ENCODE measurements at regions not wholly inside any gene's neighbourhood (a gene's known extent, or its start where the extent isn't known, plus 50 kb on each side); places are given as distances from the start of the nearest gene placed in this dataset.

GRCh38 chr3:17795280-17795679 lies 52.8 kb upstream of the TBC1D5 start:
- TF ChIP-seq HDGF (IDR thresholded peaks at IDR 0.05; ENCODE audit: borderline replicate concordance) (no peak), L3MBTL2 (conservative IDR thresholded peaks at IDR 0.05) (no peak)
- DNase-seq (ENCODE audit: extremely low spot score) = no peak
- ChIA-PET CTCF (no interaction called here), POLR2A (no interaction called here)

- TF ChIP-seq FOXM1 (IDR thresholded peaks at IDR 0.05; ENCODE audit: borderline replicate concordance) = no peak
- no peak for TF ChIP-seq FOXA1 (IDR thresholded peaks at IDR 0.05)
- no peak for TF ChIP-seq ZNF384 (IDR thresholded peaks at IDR 0.05)
- no peak for TF ChIP-seq TARDBP (IDR thresholded peaks at IDR 0.05)
- TF ChIP-seq NFRKB (IDR thresholded peaks at IDR 0.05) = no peak
- TF ChIP-seq SUZ12 (IDR thresholded peaks at IDR 0.05) = no peak
- TF ChIP-seq LEF1 (IDR thresholded peaks at IDR 0.05; ENCODE audit: borderline replicate concordance) = no peak
- no peak for TF ChIP-seq FOXK2 (IDR thresholded peaks at IDR 0.05)
- no peak for TF ChIP-seq PKNOX1 (IDR thresholded peaks at IDR 0.05)
- TF ChIP-seq SP1 (IDR thresholded peaks at IDR 0.05) = no peak
- TF ChIP-seq ELF4 (IDR thresholded peaks at IDR 0.05) = no peak
- CTCF ChIA-PET = no interaction called here
- no peak for DNase-seq (ENCODE audit: extremely low spot score)
- POLR2A ChIA-PET = no interaction called here
These were observed 51.2 kb upstream of the TBC1D5 start for GRCh38 chr3:17793542-17794195.

All from HEK293T (cell line).